GM12878 (cell line): ENCODE measurements at regions not wholly inside any gene's neighbourhood (a gene's known extent, or its start where the extent isn't known, plus 50 kb on each side); places are given as distances from the start of the nearest gene placed in this dataset.

Source experiments
- ATAC-seq: fragments of 200-7000 bp; cut with Tn5 transposase; 3 replicates; pipeline ENCODE4 v1.9.1; 2020; ENCODE audit warnings: mild to moderate bottlenecking, moderate library complexity
- BruUV-seq: library from RNA; stranded (reverse); fragments of 400-500 nt; replicated peaks from 2 replicates; lab custom pipeline; 2021; lab: Mats Ljungman, UMichigan
- CTCF ChIA-PET: fragments of 300-600 bp; sonication (Branson Sonifier 250); formaldehyde crosslinking; extraction: SDS; loops from one replicate; lab custom pipeline; 2021; ENCODE audit warnings: inconsistent platforms; lab: Yijun Ruan, JAX
- POLR2A ChIA-PET: fragments of 350-600 bp; formaldehyde crosslinking; extraction: SDS; loops from one replicate; lab custom pipeline; 2021; ENCODE audit warnings: inconsistent platforms; lab: Charles Lee
- RAD21 ChIA-PET: fragments of 300-600 bp; sonication (Branson Sonifier 250); formaldehyde crosslinking; loops from one replicate; lab custom pipeline; 2023; ENCODE audit warnings: antibody characterized with exemption; ENCODE audit not compliant: unreplicated experiment; lab: Charles Lee
- SMC1A ChIA-PET: fragments of 300-600 bp; sonication (Branson Sonifier 250); formaldehyde crosslinking; loops from one replicate; lab custom pipeline; 2023; ENCODE audit not compliant: unreplicated experiment, uncharacterized antibody; lab: Charles Lee
- DNase-seq: peaks from one replicate; pipeline ENCODE4 v3.0.0-alpha.2; 2011; ENCODE audit warnings: low read depth, low spot score
- FAIRE-seq: peaks from 3 replicates; lab custom pipeline; 2011; peaks lifted over from hg19 to GRCh38; lab: Jason Lieb, UNC
- H2AFZ ChIP-seq: 2 replicates; pipeline ENCODE4 v1.6.0; 2011; ENCODE audit warnings: low read depth, low read length, control low read depth; ENCODE audit not compliant: control insufficient read depth
- H3K27ac ChIP-seq: 2 replicates; pipeline ENCODE4 v1.5.1; 2011; ENCODE audit warnings: control low read depth; ENCODE audit not compliant: control insufficient read depth, insufficient read depth
- H3K27me3 ChIP-seq, 2 experiments: replicated peaks in 1 of 2; 2 replicates each; pipeline versions ENCODE4 v1.6.0 to v1.6.1; 2011; ENCODE audit warnings: low read length in 1 of 2; ENCODE audit not compliant: control insufficient read depth in 2 of 2, insufficient read depth in 2 of 2
- H3K36me3 ChIP-seq, 2 experiments: 2 replicates each; pipeline ENCODE4 v1.5.1; 2011; ENCODE audit warnings: low read length in 1 of 2; ENCODE audit not compliant: control insufficient read depth in 2 of 2, insufficient read depth in 2 of 2
- H3K4me1 ChIP-seq: 2 replicates; pipeline ENCODE4 v1.6.1; 2011; ENCODE audit warnings: mild to moderate bottlenecking, low read length, moderate library complexity, mixed read lengths; ENCODE audit not compliant: control insufficient read depth, insufficient read depth
- H3K4me2 ChIP-seq: 2 replicates; pipeline ENCODE4 v1.6.0; 2011; ENCODE audit warnings: control low read depth; ENCODE audit not compliant: control insufficient read depth, insufficient read depth
- H3K4me3 ChIP-seq: fragments of 200-600 bp; sonication (generic); 2 replicates; pipeline ENCODE4 v1.5.1; 2016
- H3K79me2 ChIP-seq: 2 replicates; pipeline ENCODE4 v1.6.0; 2011; ENCODE audit warnings: low read length; ENCODE audit not compliant: control insufficient read depth, insufficient read depth
- H3K9ac ChIP-seq: 2 replicates; pipeline ENCODE4 v1.8.0; 2011; ENCODE audit warnings: low read length, control low read depth, mixed read lengths; ENCODE audit not compliant: control insufficient read depth, insufficient read depth
- H3K9me3 ChIP-seq: replicated peaks from 3 replicates; pipeline ENCODE4 v1.5.1; 2011; ENCODE audit warnings: mild to moderate bottlenecking, low read length; ENCODE audit not compliant: control insufficient read depth, insufficient read depth
- H4K20me1 ChIP-seq: 2 replicates; pipeline ENCODE4 v1.6.0; 2011; ENCODE audit not compliant: control insufficient read depth, insufficient read depth
- BCLAF1 ChIP-seq: fragments of 450-650 bp; IDR thresholded peaks from 2 replicates; pipeline ENCODE4 v1.6.1; 2017; ENCODE audit warnings: antibody characterized with exemption, mild to moderate bottlenecking, moderate library complexity
- CHD4 ChIP-seq: fragments of 200-600 bp; sonication (generic); IDR thresholded peaks from 2 replicates; pipeline ENCODE4 v1.6.1; 2016; ENCODE audit warnings: mild to moderate bottlenecking
- KAT2A ChIP-seq: conservative IDR thresholded peaks from 2 replicates; pipeline ENCODE4 v1.6.1; 2011; ENCODE audit warnings: low read depth, low read length; ENCODE audit not compliant: control insufficient read depth
- LARP7 ChIP-seq: fragments of 450-650 bp; IDR thresholded peaks from 2 replicates; pipeline ENCODE4 v1.6.1; 2017; ENCODE audit warnings: mild to moderate bottlenecking
- NFIC ChIP-seq: IDR thresholded peaks from 2 replicates; pipeline ENCODE4 v1.6.1; 2012; ENCODE audit warnings: low read depth, mild to moderate bottlenecking, inconsistent platforms, low read length, moderate library complexity
- NFYA ChIP-seq: IDR thresholded peaks from 2 replicates; pipeline ENCODE4 v1.6.1; 2011; ENCODE audit warnings: low read depth, mild to moderate bottlenecking, low read length, improper control_type of control experiment, borderline replicate concordance
- NR2C2 ChIP-seq: IDR thresholded peaks from 2 replicates; pipeline ENCODE4 v1.6.1; 2011; ENCODE audit warnings: borderline replicate concordance, low read depth; ENCODE audit not compliant: control insufficient read depth, insufficient read length
- PAX8 ChIP-seq: fragments of 450-650 bp; IDR thresholded peaks from 2 replicates; pipeline ENCODE4 v1.6.1; 2017; ENCODE audit warnings: mild to moderate bottlenecking, moderate library complexity
- RFX5 ChIP-seq: IDR thresholded peaks from 2 replicates; pipeline ENCODE4 v1.6.1; 2011; ENCODE audit warnings: low read depth, low read length, improper control_type of control experiment
- SKIL ChIP-seq: fragments of 450-650 bp; IDR thresholded peaks from 2 replicates; pipeline ENCODE4 v1.6.1; 2017; ENCODE audit warnings: mild to moderate bottlenecking, low read depth, inconsistent platforms; ENCODE audit not compliant: poor library complexity, severe bottlenecking
- SREBF2 ChIP-seq: IDR thresholded peaks from 2 replicates; pipeline ENCODE4 v1.6.1; 2012; ENCODE audit warnings: mild to moderate bottlenecking, low read length
- TCF7 ChIP-seq: IDR thresholded peaks from 2 replicates; pipeline ENCODE4 v1.6.1; 2014; ENCODE audit warnings: antibody characterized with exemption, borderline replicate concordance
- WRNIP1 ChIP-seq: IDR thresholded peaks from 2 replicates; pipeline ENCODE4 v1.6.1; 2011; ENCODE audit warnings: low read depth, low read length, improper control_type of control experiment, borderline replicate concordance
- YBX1 ChIP-seq: fragments of 450-650 bp; IDR thresholded peaks from 2 replicates; pipeline ENCODE4 v1.6.1; 2016; ENCODE audit warnings: antibody characterized with exemption
- WGBS: methylation state at CpG from one replicate; pipeline ENCODE4 v1.1.6; 2016; ENCODE audit warnings: low lambda C conversion rate; ENCODE audit not compliant: insufficient replicate concordance, insufficient coverage; ENCODE audit errors: missing lambda C conversion rate; 5-methylcytosine and 5-hydroxymethylcytosine counted together
- in situ Hi-C: fragments of 300-500 bp; cut with MboI; formaldehyde crosslinking; loops from 9 replicates; pipeline ENCODE4 v1.14.3; 2018; ENCODE audit warnings: mixed read lengths
- intact Hi-C: fragments of 100-400 bp; cut with micrococcal nuclease; formaldehyde crosslinking; loops from one replicate; pipeline ENCODE4 v1.14.2; 2022; ENCODE audit not compliant: unreplicated experiment

- intact Hi-C loops, result no loop called here
- ATAC-seq (no peak), DNase-seq (no peak), FAIRE-seq (no peak)
- ChIA-PET RAD21 (no interaction called here), CTCF (interaction anchor here (0.6 kb wide), 1 partner anchor 507 kb away, joined by 5 read pairs; no protein-coding TSS in a partner anchor), POLR2A (no interaction called here), SMC1A (no interaction called here)
- Histone ChIP-seq H3K79me2 (no peaks in the 10 kb centered on the region), H3K4me1 (no peaks in the 10 kb centered on the region), H3K4me3 (no peak overlapping the region), H3K27ac (no peak overlapping the region), H4K20me1 (no peaks in the 10 kb centered on the region), H3K36me3 (no peaks in the 10 kb centered on the region), H3K4me2 (no peak overlapping the region), H3K9ac (no peak overlapping the region), H2AFZ (no peak overlapping the region), H3K9me3 (no peaks in the 10 kb centered on the region), H3K27me3 (no peaks in the 10 kb centered on the region)
- in situ Hi-C loops, result no loop called here
- no peak for TF ChIP-seq YBX1
- 0% methylated on average over 3 of the region's 3 CpGs for WGBS
- no TSS peak for BruUV-seq
Measured at GRCh38 chr2:106314444-106314843, 120.3 kb upstream of the UXS1 start.

GRCh38 chr2:106311041-106311370, 116.9 kb upstream of the UXS1 start:
- no TSS peak for BruUV-seq
- no peak overlapping the region for H3K4me2 ChIP-seq
- FAIRE-seq (no peak), ATAC-seq (no peak), DNase-seq (no peak)
- RAD21 ChIA-PET, result no interaction called here
- TF ChIP-seq WRNIP1, result no peak
- TF ChIP-seq SKIL, result no peak
- TF ChIP-seq TCF7, result no peak
- no peak for TF ChIP-seq NFIC
- no peak for TF ChIP-seq NR2C2
- TF ChIP-seq LARP7, result no peak
- no peak for TF ChIP-seq PAX8
- no peak for TF ChIP-seq SREBF2
- TF ChIP-seq NFYA, result no peak
- no peak for TF ChIP-seq RFX5
- no peak for TF ChIP-seq BCLAF1
- no peak for TF ChIP-seq CHD4
- no peak for TF ChIP-seq KAT2A
- SMC1A ChIA-PET, result no interaction called here
- intact Hi-C loops, result no loop called here
- no peaks in the 10 kb centered on the region for H3K27me3 ChIP-seq
- 87% methylated on average over 5 of the region's 5 CpGs for WGBS
- H3K36me3 ChIP-seq, result no peaks in the 10 kb centered on the region
- CTCF ChIA-PET, result no interaction called here
- no peak overlapping the region for H3K9ac ChIP-seq
- in situ Hi-C loops, result no loop called here
- H3K9me3 ChIP-seq, result no peaks in the 10 kb centered on the region
- no peaks in the 10 kb centered on the region for H4K20me1 ChIP-seq
- H3K4me1 ChIP-seq, result no peaks in the 10 kb centered on the region
- H3K79me2 ChIP-seq, result no peaks in the 10 kb centered on the region
- no peak overlapping the region for H3K27ac ChIP-seq
- POLR2A ChIA-PET, result no interaction called here
- no peak overlapping the region for H2AFZ ChIP-seq
- no peak overlapping the region for H3K4me3 ChIP-seq
